SW 1271 (cell line): ENCODE measurements at regions not wholly inside any gene's neighbourhood (a gene's known extent, or its start where the extent isn't known, plus 50 kb on each side); places are given as distances from the start of the nearest gene placed in this dataset.
"Not testable (repeated sequence)": the region's sequence is repeated elsewhere in the genome, so short reads cannot be mapped to it uniquely, and the experiment has no call there.

Experiments used
- DNase-seq, 2 experiments: peaks; one replicate each; lab custom pipeline; 2025; lab: John Stamatoyannopoulos, UW

GRCh38 chr12:89289720-89290119, 62.6 kb downstream of the DUSP6 start:
- DNase-seq, result no peak

GRCh38 chr12:89288959-89289358, 63.3 kb downstream of the DUSP6 start:
- no peak for DNase-seq

GRCh38 chr12:89286501-89286900, 65.8 kb downstream of the DUSP6 start:
- DNase-seq, result no peak

- no peak for DNase-seq
These were observed 70.8 kb downstream of the DUSP6 start for GRCh38 chr12:89281539-89281867.

- DNase-seq, result no peak
These were observed 71.3 kb downstream of the DUSP6 start for GRCh38 chr12:89280833-89281538.

- DNase-seq, result no peak
These were observed 72.8 kb downstream of the DUSP6 start for GRCh38 chr12:89279499-89279898.

GRCh38 chr12:89278862-89279261, 73.4 kb downstream of the DUSP6 start:
- no peak for DNase-seq

- DNase-seq, result no peak
These were observed 74.1 kb downstream of the DUSP6 start for GRCh38 chr12:89278169-89278568.

GRCh38 chr12:89276860-89277259, 75.4 kb downstream of the DUSP6 start:
- no peak for DNase-seq

GRCh38 chr12:89273525-89273924, 78.8 kb downstream of the DUSP6 start:
- no peak for DNase-seq

- DNase-seq, result no peak
These were observed 81.8 kb downstream of the DUSP6 start for GRCh38 chr12:89270548-89270947.

- DNase-seq, result no peak
These were observed 83.1 kb downstream of the DUSP6 start for GRCh38 chr12:89269174-89269573.

GRCh38 chr12:89267404-89267803, 84.9 kb downstream of the DUSP6 start:
- DNase-seq, result no peak

- not testable (repeated sequence) for DNase-seq
These were observed 85.6 kb downstream of the DUSP6 start for GRCh38 chr12:89266574-89267188.

- DNase-seq, result no peak
These were observed 87.5 kb downstream of the DUSP6 start for GRCh38 chr12:89264837-89265236.

GRCh38 chr12:89263900-89264299, 88.4 kb downstream of the DUSP6 start:
- DNase-seq, result no peak

- no peak for DNase-seq
These were observed 89.3 kb downstream of the DUSP6 start for GRCh38 chr12:89262855-89263552.

- DNase-seq, result no peak
These were observed 90.3 kb downstream of the DUSP6 start for GRCh38 chr12:89261982-89262381.

GRCh38 chr12:89260841-89261637, 91.3 kb downstream of the DUSP6 start:
- no peak for DNase-seq

- no peak for DNase-seq
These were observed 92.5 kb downstream of the DUSP6 start for GRCh38 chr12:89259821-89260220.

- DNase-seq, result no peak
These were observed 93.9 kb downstream of the DUSP6 start for GRCh38 chr12:89258240-89258969.

- DNase-seq, result no peak
These were observed 95.0 kb downstream of the DUSP6 start for GRCh38 chr12:89257340-89257739.
